Esophagus squamous epithelium (tissue), 4 donors: ENCODE measurements at regions not wholly inside any gene's neighbourhood (a gene's known extent, or its start where the extent isn't known, plus 50 kb on each side); places are given as distances from the start of the nearest gene placed in this dataset.

ENCODE experiments used
- CTCF ChIP-seq, 6 experiments: fragments of 450-650 bp in 4 of 6; fragments of 200-600 bp in 2 of 6; sonication (generic) in 2 of 6; IDR thresholded peaks; one replicate each; pipeline ENCODE4 v1.5.1; 2016 to 2019; ENCODE audit warnings: antibody characterized with exemption in 6 of 6, mild to moderate bottlenecking in 4 of 6, moderate library complexity in 4 of 6
- POLR2A ChIP-seq, 4 donors: fragments of 450-650 bp; IDR thresholded peaks; one replicate each; pipeline ENCODE4 v1.6.1; 2017; ENCODE audit warnings: antibody characterized with exemption in 4 of 4, mild to moderate bottlenecking in 4 of 4, moderate library complexity in 3 of 4

- TF ChIP-seq CTCF (IDR thresholded peaks at IDR 0.05): no peak
- no peak for TF ChIP-seq POLR2A (IDR thresholded peaks at IDR 0.05)
These were observed 167.2 kb upstream of the PROX1 start for GRCh38 chr1:213820362-213821149.
